ENCODE measurements at regions not wholly inside any gene's neighbourhood (a gene's known extent, or its start where the extent isn't known, plus 50 kb on each side); places are given as distances from the start of the nearest gene placed in this dataset.

GRCh38 chr5:35312267-35312666 is 82.0 kb upstream of the PRLR start:
- DNase-seq, result no peak

GRCh38 chr5:35309365-35310130 is 79.3 kb upstream of the PRLR start:
- no peak for DNase-seq

GRCh38 chr5:35308421-35308820 is 78.1 kb upstream of the PRLR start:
- no peak for DNase-seq

- no peak for DNase-seq
These were observed 76.6 kb upstream of the PRLR start for GRCh38 chr5:35306716-35307365.

- DNase-seq, result no peak
These were observed 75.2 kb upstream of the PRLR start for GRCh38 chr5:35305336-35306020.

- DNase-seq, result no peak
These were observed 74.0 kb upstream of the PRLR start for GRCh38 chr5:35304291-35304690.

- DNase-seq, result no peak
These were observed 72.9 kb upstream of the PRLR start for GRCh38 chr5:35303152-35303551.

GRCh38 chr5:35302544-35302943 is 72.3 kb upstream of the PRLR start:
- no peak for DNase-seq

- DNase-seq, result no peak
These were observed 67.5 kb upstream of the PRLR start for GRCh38 chr5:35297755-35298154.

- DNase-seq, result no peak
These were observed 64.7 kb upstream of the PRLR start for GRCh38 chr5:35294976-35295375.

- no peak for DNase-seq
These were observed 63.7 kb upstream of the PRLR start for GRCh38 chr5:35294017-35294416.

GRCh38 chr5:35285435-35285834 is 55.1 kb upstream of the PRLR start:
- no peak for DNase-seq

- no peak for DNase-seq
These were observed 54.7 kb upstream of the PRLR start for GRCh38 chr5:35285011-35285410.

- no peak for DNase-seq
These were observed 54.1 kb upstream of the PRLR start for GRCh38 chr5:35284364-35284763.

GRCh38 chr5:35282810-35283209 is 52.5 kb upstream of the PRLR start:
- no peak for DNase-seq

- no peak for DNase-seq
These were observed 51.3 kb upstream of the PRLR start for GRCh38 chr5:35281613-35282012.
